ENCODE measurements at regions not wholly inside any gene's neighbourhood (a gene's known extent, or its start where the extent isn't known, plus 50 kb on each side); places are given as distances from the start of the nearest gene placed in this dataset.
"Not testable (repeated sequence)": the region's sequence is repeated elsewhere in the genome, so short reads cannot be mapped to it uniquely, and the experiment has no call there.

GRCh38 chr14:66025779-66026178 lies 460.4 kb upstream of the CCDC196 start:
- no peak for DNase-seq

GRCh38 chr14:66031981-66032380 lies 454.2 kb upstream of the CCDC196 start:
- DNase-seq = not testable (repeated sequence)

DNA sequence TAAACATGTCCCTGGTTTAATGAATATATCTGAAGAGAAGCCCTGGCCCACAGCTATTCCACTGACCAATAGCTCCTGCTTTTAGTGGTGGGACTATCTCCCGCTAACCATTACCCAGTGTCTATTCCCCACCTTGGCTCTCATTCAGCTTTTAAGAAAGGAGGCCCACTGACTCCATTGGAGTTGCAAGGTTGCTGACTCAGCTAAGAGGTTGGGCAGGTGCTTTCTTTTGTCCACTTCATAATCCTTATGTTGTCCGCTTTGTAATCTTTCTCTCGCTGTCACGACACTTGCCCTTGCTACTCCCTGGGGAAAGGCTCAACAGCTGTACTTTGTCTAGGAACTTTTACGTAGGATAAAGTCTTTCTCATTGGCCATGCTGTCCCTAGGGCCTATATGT lies 453.4 kb upstream of the CCDC196 start:
- DNase-seq = no peak

DNA sequence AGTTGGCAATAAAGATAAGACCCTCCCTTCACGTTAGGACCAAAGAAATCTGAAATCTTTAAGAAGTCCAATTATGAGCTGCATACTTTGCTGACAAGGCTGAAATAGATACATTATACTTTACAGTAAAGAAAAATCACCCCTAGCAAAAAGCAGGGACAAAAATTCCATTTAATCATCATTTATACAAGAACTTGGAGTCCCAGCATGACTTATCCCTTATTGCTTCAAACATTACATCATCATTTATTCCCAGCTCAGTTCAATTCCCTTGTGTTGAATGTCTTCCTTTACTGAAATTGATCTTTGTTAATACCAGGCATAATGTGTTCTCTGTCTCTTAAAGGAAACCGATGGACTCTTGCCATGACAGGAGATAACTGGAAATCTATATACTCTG lies 449.6 kb upstream of the CCDC196 start:
- no peak for DNase-seq

GRCh38 chr14:66037361-66037760 lies 448.8 kb upstream of the CCDC196 start:
- no peak for DNase-seq

- DNase-seq = no peak
Measured at GRCh38 chr14:66038212-66038611, 448.0 kb upstream of the CCDC196 start.

- no peak for DNase-seq
Measured at GRCh38 chr14:66038618-66039017, 447.6 kb upstream of the CCDC196 start.

DNA sequence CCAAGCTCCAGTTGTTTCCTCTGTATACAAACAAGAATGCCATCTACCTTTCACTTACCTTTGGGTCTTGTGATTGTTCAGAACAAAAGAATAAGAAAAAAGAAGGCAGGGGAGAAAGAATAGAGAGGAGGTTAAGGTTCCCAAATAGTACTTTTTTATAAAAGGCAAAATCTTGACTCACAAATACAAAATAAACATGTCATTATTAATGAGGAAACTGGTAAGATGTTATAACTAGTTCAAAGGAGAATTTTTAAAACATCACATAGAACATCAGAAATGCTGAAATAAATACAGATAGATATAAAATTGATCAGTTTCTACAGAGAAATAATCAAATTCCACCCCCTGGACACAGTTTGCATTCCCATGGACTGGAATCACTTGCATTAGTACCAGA lies 446.7 kb upstream of the CCDC196 start:
- DNase-seq = no peak

DNA sequence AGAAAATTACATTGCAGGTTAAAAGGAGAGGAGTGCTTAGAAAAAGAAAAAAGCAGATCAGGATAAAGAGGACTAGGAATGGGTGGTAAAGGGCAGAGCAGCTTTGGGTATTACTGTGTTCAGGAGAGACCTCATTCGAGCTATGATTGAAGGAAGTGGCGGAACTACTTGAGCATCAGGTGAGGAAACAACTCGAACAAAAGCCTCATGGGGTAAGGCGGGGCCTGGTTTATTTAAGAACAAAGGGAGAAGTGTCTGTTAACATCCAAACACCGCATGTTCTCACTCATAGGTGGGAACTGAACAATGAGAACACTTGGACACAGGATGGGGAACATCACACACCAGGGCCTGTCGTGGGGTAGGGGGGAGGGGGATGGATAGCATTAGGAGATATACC lies 444.6 kb upstream of the CCDC196 start:
- no peak for DNase-seq

DNA sequence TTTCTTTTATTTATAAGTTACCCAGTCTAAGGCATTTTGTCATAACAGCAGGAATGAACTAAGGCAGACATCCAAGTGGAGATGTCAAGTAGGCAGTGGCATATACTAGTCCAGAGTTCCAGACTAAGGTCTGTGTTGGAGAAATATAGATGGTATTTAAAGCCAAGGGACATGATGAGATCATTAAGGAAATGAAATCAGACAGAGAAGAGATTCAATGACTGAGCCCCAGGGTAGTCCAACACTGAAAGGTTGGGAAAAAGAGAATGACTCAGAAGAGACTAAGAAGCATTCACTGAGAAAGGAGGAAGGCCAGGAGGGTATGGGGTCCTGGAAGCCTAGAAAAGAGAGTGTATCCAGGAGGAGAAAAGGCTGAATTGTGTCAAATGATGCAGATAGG lies 442.2 kb upstream of the CCDC196 start:
- DNase-seq = no peak

- DNase-seq = no peak
Measured at GRCh38 chr14:66045572-66046021, 440.6 kb upstream of the CCDC196 start.

GRCh38 chr14:66046035-66046434 lies 440.1 kb upstream of the CCDC196 start:
- DNase-seq = no peak

GRCh38 chr14:66046591-66046990 lies 439.6 kb upstream of the CCDC196 start:
- DNase-seq = no peak

GRCh38 chr14:66056268-66056907 lies 429.8 kb upstream of the CCDC196 start:
- DNase-seq = no peak

DNA sequence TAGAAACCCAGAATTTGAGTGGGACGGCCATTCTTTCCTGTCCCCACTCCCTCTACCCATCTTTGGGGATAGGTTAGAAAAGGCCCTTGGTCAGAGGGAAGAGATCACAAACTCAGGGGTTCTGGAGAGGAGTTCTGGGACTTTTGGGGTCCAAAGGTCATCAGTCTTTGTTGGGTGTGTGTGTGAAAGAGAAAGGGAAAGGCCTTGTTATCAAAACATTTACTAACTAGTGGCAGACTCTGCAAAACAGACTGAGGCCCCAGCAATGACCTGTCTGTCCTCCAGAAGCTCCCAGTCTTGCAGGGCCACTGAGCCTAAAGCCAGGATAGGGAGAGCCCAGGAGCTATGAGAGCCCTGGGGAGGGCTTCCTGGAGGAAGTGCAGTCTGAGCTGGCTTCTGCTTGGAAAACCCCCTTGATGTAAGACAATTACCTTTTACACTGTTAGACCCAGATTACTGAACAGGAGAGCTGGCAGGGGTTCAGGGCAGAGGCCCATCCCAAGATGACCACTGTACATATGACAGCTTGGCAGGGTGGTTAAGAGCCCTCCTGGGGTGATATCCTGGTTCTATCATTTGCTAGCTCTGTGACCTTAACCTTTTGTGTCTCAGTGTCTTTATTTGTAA lies 429.1 kb upstream of the CCDC196 start:
- no peak for DNase-seq

- DNase-seq = no peak
Measured at GRCh38 chr14:66065188-66065587, 421.0 kb upstream of the CCDC196 start.

- no peak for DNase-seq
Measured at GRCh38 chr14:66066981-66067776, 419.0 kb upstream of the CCDC196 start.

DNA sequence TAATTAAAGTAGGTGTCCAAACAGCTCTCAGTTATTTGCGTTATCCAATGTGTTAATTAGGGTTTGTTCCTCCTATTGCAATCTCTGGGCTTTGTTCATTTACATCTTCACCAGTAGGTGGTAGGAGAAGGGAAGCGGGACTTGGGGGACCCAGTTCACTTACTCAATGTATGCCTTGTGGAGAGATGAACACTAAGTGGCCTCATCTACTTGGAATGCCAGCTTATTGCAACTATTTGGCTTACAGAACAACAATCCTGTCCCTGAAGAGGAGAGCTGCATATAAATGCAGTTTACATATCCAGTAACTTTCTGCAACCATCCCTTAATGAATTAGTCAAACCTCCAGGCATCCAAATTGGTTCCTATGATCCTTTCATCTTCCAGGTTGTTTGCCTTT lies 417.1 kb upstream of the CCDC196 start:
- DNase-seq = no peak

DNA sequence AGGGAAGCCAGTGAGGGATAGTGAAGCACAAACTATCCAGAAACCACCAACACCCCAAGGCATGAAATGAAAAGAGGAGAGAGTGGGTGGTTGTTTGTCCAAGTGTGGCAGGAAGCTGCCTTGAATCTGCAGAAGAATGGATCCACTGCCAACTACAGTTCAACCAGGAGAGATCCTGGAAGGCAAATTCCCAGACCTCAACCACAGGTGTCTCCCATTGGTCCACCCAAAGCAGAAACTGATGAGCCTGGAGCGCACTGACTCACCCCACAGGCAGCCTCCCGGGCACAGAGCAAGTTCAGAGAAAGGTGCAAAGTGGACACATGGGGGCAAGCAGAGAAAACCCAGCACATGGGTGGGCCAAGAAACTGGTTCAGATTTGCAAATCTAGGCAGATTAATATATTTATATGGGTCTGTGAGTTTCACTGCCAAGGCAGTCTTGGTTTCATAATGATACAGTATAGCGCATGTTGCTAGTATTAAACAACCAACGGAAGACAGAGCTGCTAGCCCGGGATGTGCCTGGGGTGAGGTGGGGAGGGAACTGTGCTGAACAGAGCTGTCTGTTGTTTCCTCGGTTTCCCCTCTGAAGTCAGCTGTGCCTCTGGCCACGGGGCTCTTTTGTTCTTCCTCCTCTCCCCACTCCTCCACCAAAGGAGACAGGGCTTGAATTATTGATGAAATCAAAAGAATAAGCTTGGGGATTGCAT lies 416.2 kb upstream of the CCDC196 start:
- DNase-seq = no peak

GRCh38 chr14:66070542-66071319 lies 415.4 kb upstream of the CCDC196 start:
- DNase-seq = peak; percentile 90

DNA sequence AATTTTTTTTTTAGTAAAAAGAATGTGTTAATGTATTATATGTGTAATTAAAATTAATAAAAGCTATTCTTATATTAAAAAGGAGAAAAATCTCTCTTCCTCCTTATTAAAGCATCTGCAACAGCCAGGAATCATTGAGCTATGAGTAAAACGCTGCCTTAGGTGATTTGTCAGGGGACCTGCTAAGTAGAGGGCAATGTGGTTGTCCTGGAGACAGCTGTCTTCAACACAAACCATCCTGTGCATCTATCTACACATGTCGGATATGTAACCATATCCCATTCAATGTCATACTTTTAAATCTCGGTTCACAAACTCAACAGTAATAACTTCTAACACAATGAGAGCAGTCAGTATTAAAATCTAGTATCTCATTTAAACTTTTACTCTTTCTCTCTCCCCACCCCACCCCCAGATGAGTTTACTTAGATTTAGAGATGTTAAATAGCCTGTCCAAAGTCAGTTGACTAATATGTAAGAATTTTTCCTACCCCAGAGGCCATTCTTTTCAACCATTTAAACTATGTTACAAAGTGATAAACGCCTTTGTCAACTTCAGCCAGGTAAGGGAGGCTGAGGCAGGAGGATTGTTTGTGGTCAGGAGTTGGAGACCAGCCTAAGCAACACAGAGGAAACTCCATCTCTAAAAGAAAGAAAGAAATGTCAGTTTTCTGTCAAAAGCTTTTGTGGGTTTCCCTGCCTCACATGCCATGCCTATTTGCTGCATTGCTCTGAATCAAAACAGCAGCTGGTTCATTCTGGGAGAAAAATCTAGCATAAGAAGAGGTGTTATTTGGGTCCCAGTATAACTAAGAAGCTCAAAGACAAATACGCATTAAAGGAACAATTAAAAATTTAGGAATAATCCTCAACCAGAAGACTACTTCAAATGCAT lies 413.7 kb upstream of the CCDC196 start:
- DNase-seq = no peak

- no peak for DNase-seq
Measured at GRCh38 chr14:66074537-66074936, 411.6 kb upstream of the CCDC196 start.

Data from activated CD8-positive, alpha-beta memory T cell treated with anti-CD3 and anti-CD28 coated beads for 24 hours (primary cell).